CD14-positive monocyte (primary cell): ENCODE measurements at regions not wholly inside any gene's neighbourhood (a gene's known extent, or its start where the extent isn't known, plus 50 kb on each side); places are given as distances from the start of the nearest gene placed in this dataset.

Experiments used
- DNase-seq, 3 donors: peaks; one replicate each; pipeline ENCODE4 v3.0.0-alpha.2; 2011 to 2022
- H2AFZ ChIP-seq: 2 replicates; pipeline ENCODE4 v1.6.0; 2012; ENCODE audit warnings: mild to moderate bottlenecking, low read depth, low read length, inconsistent platforms; ENCODE audit not compliant: insufficient read depth, poor library complexity, severe bottlenecking
- H3K27ac ChIP-seq, 2 donors: 1 replicate in 1 of 2; 2 replicates in 1 of 2; pipeline ENCODE4 v1.5.1; 2012 to 2013; ENCODE audit warnings: low read length in 2 of 2, control low read depth in 1 of 2, inconsistent platforms in 1 of 2, low read depth in 1 of 2, mild to moderate bottlenecking in 1 of 2
- H3K27me3 ChIP-seq, 2 donors: one replicate each; pipeline versions ENCODE4 v1.6.0 to v1.6.1; 2011 to 2013; ENCODE audit warnings: low read length in 2 of 2; ENCODE audit not compliant: control insufficient read depth in 2 of 2, insufficient read depth in 2 of 2
- H3K36me3 ChIP-seq, 2 donors: replicated peaks in 1 of 2; 1 replicate in 1 of 2; 2 replicates in 1 of 2; pipeline versions ENCODE4 v1.5.1 to v1.6.1; 2012 to 2013; ENCODE audit warnings: low read length in 2 of 2, control low read depth in 1 of 2, inconsistent platforms in 1 of 2, mild to moderate bottlenecking in 1 of 2; ENCODE audit not compliant: insufficient read depth in 2 of 2, control insufficient read depth in 1 of 2
- H3K4me1 ChIP-seq, 2 donors: 1 replicate in 1 of 2; 2 replicates in 1 of 2; pipeline versions ENCODE4 v1.5.1 to v1.6.1; 2012 to 2013; ENCODE audit warnings: low read length in 2 of 2, control low read depth in 1 of 2, inconsistent platforms in 1 of 2, mild to moderate bottlenecking in 1 of 2, moderate library complexity in 1 of 2; ENCODE audit not compliant: insufficient read depth in 2 of 2, control insufficient read depth in 1 of 2
- H3K4me2 ChIP-seq: replicated peaks from 2 replicates; pipeline ENCODE3; 2012; ENCODE audit warnings: low read length, moderate library complexity, mild to moderate bottlenecking; ENCODE audit not compliant: poor library complexity, severe bottlenecking; ENCODE audit errors: extremely low read depth
- H3K4me3 ChIP-seq, 3 experiments: fragments of 200-600 bp in 1 of 3; sonication (generic) in 1 of 3; replicated peaks in 1 of 3; 1 replicate in 2 of 3; 2 replicates in 1 of 3; pipeline ENCODE4 v1.5.1; 2011 to 2013; ENCODE audit warnings: low read length in 3 of 3, mild to moderate bottlenecking in 3 of 3, control low read depth in 2 of 3, low read depth in 2 of 3, inconsistent platforms in 1 of 3, moderate library complexity in 1 of 3
- H3K79me2 ChIP-seq: 2 replicates; pipeline ENCODE4 v1.6.0; 2012; ENCODE audit warnings: mild to moderate bottlenecking, control low read depth, inconsistent platforms, low read length, moderate library complexity; ENCODE audit not compliant: insufficient read depth
- H3K9ac ChIP-seq: 2 replicates; pipeline ENCODE4 v1.6.0; 2017; ENCODE audit warnings: low read length, mild to moderate bottlenecking; ENCODE audit not compliant: insufficient read depth, poor library complexity, severe bottlenecking
- H3K9me3 ChIP-seq, 2 donors: replicated peaks in 1 of 2; 1 replicate in 1 of 2; 2 replicates in 1 of 2; pipeline versions ENCODE4 v1.5.1 to v1.6.1; 2012 to 2013; ENCODE audit warnings: low read length in 2 of 2, control low read depth in 1 of 2; ENCODE audit not compliant: control insufficient read depth in 1 of 2, insufficient read depth in 1 of 2
- H4K20me1 ChIP-seq: 2 replicates; pipeline ENCODE4 v1.6.0; 2012; ENCODE audit warnings: mild to moderate bottlenecking, low read length, control low read depth, moderate library complexity; ENCODE audit not compliant: insufficient read depth
- H3K27ac Mint-ChIP-seq, 7 donors: one replicate each; pipeline ENCODE4 v1.8.0; 2020; ENCODE audit warnings: mild to moderate bottlenecking in 7 of 7, mixed read lengths in 7 of 7, moderate library complexity in 6 of 7, inconsistent platforms in 2 of 7
- H3K27me3 Mint-ChIP-seq, 3 donors: one replicate each; pipeline ENCODE4 v1.8.0; 2021 to 2022; ENCODE audit warnings: low read depth in 3 of 3, mild to moderate bottlenecking in 3 of 3, mixed read lengths in 3 of 3, moderate library complexity in 3 of 3, inconsistent platforms in 1 of 3
- H3K36me3 Mint-ChIP-seq, 2 donors: one replicate each; pipeline ENCODE4 v1.8.0; 2020; ENCODE audit warnings: mixed read lengths in 2 of 2, inconsistent platforms in 1 of 2, mild to moderate bottlenecking in 1 of 2
- H3K4me1 Mint-ChIP-seq: one replicate; pipeline ENCODE4 v1.8.0; 2020; ENCODE audit warnings: mild to moderate bottlenecking, mixed read lengths
- H3K4me3 Mint-ChIP-seq, 2 donors: one replicate each; pipeline ENCODE4 v1.8.0; 2020; ENCODE audit warnings: mild to moderate bottlenecking in 2 of 2, mixed read lengths in 2 of 2, moderate library complexity in 1 of 2
- H3K9me3 Mint-ChIP-seq, 7 donors: one replicate each; pipeline ENCODE4 v1.8.0; 2020 to 2022; ENCODE audit warnings: mixed read lengths in 7 of 7, mild to moderate bottlenecking in 6 of 7, moderate library complexity in 6 of 7, inconsistent platforms in 2 of 7
- CTCF ChIP-seq: fragments of 200-600 bp; IDR thresholded peaks from one replicate; pipeline ENCODE4 v1.8.0; 2022; ENCODE audit warnings: antibody characterized with exemption, mild to moderate bottlenecking
- WGBS: methylation state at CpG from one replicate; pipeline ENCODE4 v1.1.5; 2013; ENCODE audit warnings: missing lambda C conversion rate; ENCODE audit not compliant: insufficient coverage; 5-methylcytosine and 5-hydroxymethylcytosine counted together
- intact Hi-C, 2 donors: fragments of 100-400 bp; cut with micrococcal nuclease; formaldehyde crosslinking; loops; one replicate each; pipeline versions ENCODE4 v1.15.0 to v1.15.1; 2023

GRCh38 chr13:61608138-61608537 is 192.5 kb upstream of the PCDH20 start:
- Histone ChIP-seq H3K4me2 (no peak overlapping the region), H3K27ac (no peak overlapping the region), H3K36me3 (no peaks in the 10 kb centered on the region), H2AFZ (no peak overlapping the region), H3K27me3 (no peaks in the 10 kb centered on the region), H3K79me2 (no peaks in the 10 kb centered on the region), H3K9ac (no peak overlapping the region), H4K20me1 (no peaks in the 10 kb centered on the region), H3K4me3 (no peak overlapping the region), H3K9me3 (peaks cover 0 to 8% of the 10 kb centered on the region in 2 donors), H3K4me1 (no peaks in the 10 kb centered on the region)
- no peak overlapping the region for H3K27ac Mint-ChIP-seq
- H3K36me3 Mint-ChIP-seq = no peaks in the 10 kb centered on the region
- H3K27me3 Mint-ChIP-seq = peaks cover 0 to 1% (median 0%) of the 10 kb centered on the region in 3 donors
- TF ChIP-seq CTCF = no peak
- no peaks in the 10 kb centered on the region for H3K4me1 Mint-ChIP-seq
- WGBS = 80% methylated on average over 2 of the region's 3 CpGs
- no peak overlapping the region for H3K4me3 Mint-ChIP-seq
- intact Hi-C loops = no loop called here
- H3K9me3 Mint-ChIP-seq = peaks cover 0 to 8% (median 0%) of the 10 kb centered on the region in 7 donors
- no peak for DNase-seq

GRCh38 chr13:61600360-61601033 is 184.8 kb upstream of the PCDH20 start:
- Mint-ChIP-seq H3K9me3 (peaks cover 0 to 2% (median 0%) of the 10 kb centered on the region in 7 donors), H3K27ac (no peak overlapping the region), H3K4me1 (no peaks in the 10 kb centered on the region), H3K27me3 (no peaks in the 10 kb centered on the region), H3K36me3 (no peaks in the 10 kb centered on the region), H3K4me3 (no peak overlapping the region)
- no peak for TF ChIP-seq CTCF
- Histone ChIP-seq H3K4me1 (no peaks in the 10 kb centered on the region), H3K4me3 (no peak overlapping the region), H3K27ac (no peak overlapping the region), H4K20me1 (no peaks in the 10 kb centered on the region), H3K9me3 (peaks cover 0 to 4% of the 10 kb centered on the region in 2 donors), H3K36me3 (no peaks in the 10 kb centered on the region), H3K27me3 (no peaks in the 10 kb centered on the region), H3K4me2 (no peak overlapping the region), H3K79me2 (no peaks in the 10 kb centered on the region), H2AFZ (no peak overlapping the region), H3K9ac (no peak overlapping the region)
- DNase-seq = no peak
- WGBS = 88% methylated on average over 1 of the region's 3 CpGs
- intact Hi-C loops = no loop called here
